HCT116 (cell line): ENCODE measurements at regions not wholly inside any gene's neighbourhood (a gene's known extent, or its start where the extent isn't known, plus 50 kb on each side); places are given as distances from the start of the nearest gene placed in this dataset.

ENCODE experiments used
- ATAC-seq: fragments of 200-7000 bp; cut with Tn5 transposase; 2 replicates; pipeline ENCODE4 v1.9.1; 2020; ENCODE audit warnings: mild to moderate bottlenecking, moderate library complexity
- BruUV-seq: library from RNA; stranded (reverse); fragments of 400-500 nt; replicated peaks from 2 replicates; lab custom pipeline; 2021; lab: Mats Ljungman, UMichigan
- CTCF ChIA-PET: fragments of 300-600 bp; sonication (Branson Sonifier 250); formaldehyde crosslinking; loops from one replicate; lab custom pipeline; 2021; ENCODE audit warnings: antibody characterized with exemption; lab: Charles Lee
- POLR2A ChIA-PET: fragments of 300-600, 350-600 bp; sonication (Branson Sonifier 250); formaldehyde crosslinking; loops from one replicate; lab custom pipeline; 2021; ENCODE audit warnings: antibody characterized with exemption; lab: Charles Lee
- RAD21 ChIA-PET, 2 experiments: fragments of 300-600 bp; sonication (Branson Sonifier 250); formaldehyde crosslinking; loops; one replicate each; lab custom pipeline; 2023; ENCODE audit warnings: low total read pairs in 2 of 2; ENCODE audit not compliant: uncharacterized antibody in 2 of 2, unreplicated experiment in 2 of 2, low non-redundant PET in 1 of 2; lab: Charles Lee
- DNase-seq: peaks from one replicate; pipeline ENCODE4 v3.0.0-alpha.2; 2010; ENCODE audit warnings: low read depth, low spot score
- H2AFZ ChIP-seq: fragments of 200-600 bp; shearing (Covaris generic), sonication (generic); 2 replicates; pipeline ENCODE4 v1.6.1; 2017; ENCODE audit warnings: low read depth, mixed run types, mixed read lengths, antibody characterized with exemption, low read length; ENCODE audit not compliant: poor library complexity, severe bottlenecking
- H3K27ac ChIP-seq: 2 replicates; pipeline ENCODE4 v1.5.1; 2012; ENCODE audit warnings: low read depth, low read length
- H3K27me3 ChIP-seq: fragments of 200-600 bp; sonication (generic); 2 replicates; pipeline ENCODE4 v1.6.1; 2016; ENCODE audit warnings: mixed run types, low read length, mixed read lengths; ENCODE audit not compliant: insufficient read depth
- H3K36me3 ChIP-seq, 2 experiments: fragments of 200-500 bp in 1 of 2; fragments of 200-600 bp in 1 of 2; sonication (Bioruptor generic) in 1 of 2; sonication (generic) in 1 of 2; 2 replicates each; pipeline versions ENCODE4 v1.5.1 to v1.6.1; 2014 to 2016; ENCODE audit warnings: low read length in 2 of 2, inconsistent platforms in 1 of 2, mixed read lengths in 1 of 2, mixed run types in 1 of 2; ENCODE audit not compliant: insufficient read depth in 2 of 2, control insufficient read depth in 1 of 2
- H3K4me1 ChIP-seq, 2 experiments: fragments of 200-600 bp in 1 of 2; sonication (generic) in 1 of 2; 2 replicates each; pipeline versions ENCODE4 v1.5.1 to v1.6.1; 2012 to 2017; ENCODE audit warnings: low read length in 2 of 2, inconsistent platforms in 1 of 2, mild to moderate bottlenecking in 1 of 2, mixed read lengths in 1 of 2, mixed run types in 1 of 2, moderate library complexity in 1 of 2; ENCODE audit not compliant: insufficient read depth in 2 of 2, control insufficient read depth in 1 of 2
- H3K4me2 ChIP-seq: fragments of 200-600 bp; sonication (generic); 2 replicates; pipeline ENCODE4 v1.6.1; 2017; ENCODE audit warnings: mixed run types, low read length, mixed read lengths
- H3K4me3 ChIP-seq, 2 experiments: fragments of 200-600 bp in 1 of 2; sonication (generic) in 1 of 2; replicated peaks in 1 of 2; 2 replicates each; pipeline ENCODE4 v1.5.1; 2011 to 2016; ENCODE audit warnings: low read length in 2 of 2, control low read depth in 1 of 2, low read depth in 1 of 2, mild to moderate bottlenecking in 1 of 2, mixed read lengths in 1 of 2, mixed run types in 1 of 2
- H3K79me2 ChIP-seq: fragments of 200-600 bp; sonication (generic); 2 replicates; pipeline ENCODE4 v1.6.1; 2017; ENCODE audit warnings: mild to moderate bottlenecking, mixed run types, low read length, moderate library complexity, mixed read lengths; ENCODE audit not compliant: insufficient read depth
- H3K9ac ChIP-seq: fragments of 200-600 bp; sonication (generic); 2 replicates; pipeline ENCODE4 v1.6.1; 2016; ENCODE audit warnings: low read length, mixed read lengths
- H3K9me2 ChIP-seq: fragments of 200-600 bp; sonication (generic), shearing (Covaris generic); 2 replicates; pipeline ENCODE4 v1.6.1; 2017; ENCODE audit warnings: mixed run types, mild to moderate bottlenecking, moderate library complexity; ENCODE audit not compliant: insufficient read depth
- H3K9me3 ChIP-seq, 2 experiments: fragments of 200-500 bp in 1 of 2; fragments of 200-600 bp in 1 of 2; sonication (Bioruptor generic) in 1 of 2; sonication (generic) in 1 of 2; 2 replicates each; pipeline ENCODE4 v1.6.1; 2014 to 2017; ENCODE audit warnings: low read length in 2 of 2, mixed read lengths in 2 of 2, inconsistent platforms in 1 of 2, low read depth in 1 of 2, mild to moderate bottlenecking in 1 of 2, mixed run types in 1 of 2, moderate library complexity in 1 of 2; ENCODE audit not compliant: control insufficient read depth in 1 of 2, insufficient read depth in 1 of 2
- H4K20me1 ChIP-seq: fragments of 200-600 bp; sonication (generic), shearing (Covaris generic); 2 replicates; pipeline ENCODE4 v1.6.1; 2017; ENCODE audit warnings: mixed run types, mild to moderate bottlenecking, moderate library complexity; ENCODE audit not compliant: insufficient read depth
- ATF3 ChIP-seq: IDR thresholded peaks from 2 replicates; pipeline ENCODE4 v1.6.1; 2012
- CTCF ChIP-seq, 3 experiments: fragments of 200-600 bp in 1 of 3; sonication (generic) in 1 of 3; IDR thresholded peaks in 2 of 3; conservative IDR thresholded peaks in 1 of 3; 2 replicates each; pipeline ENCODE4 v1.5.1; 2012 to 2017; ENCODE audit warnings: low read depth in 2 of 3, low read length in 2 of 3, antibody characterized with exemption in 1 of 3, borderline replicate concordance in 1 of 3, control low read depth in 1 of 3, mild to moderate bottlenecking in 1 of 3, mixed read lengths in 1 of 3, mixed run types in 1 of 3, moderate library complexity in 1 of 3; ENCODE audit not compliant: insufficient read depth in 1 of 3
- FOSL1 ChIP-seq: IDR thresholded peaks from 2 replicates; pipeline ENCODE4 v1.6.1; 2012; ENCODE audit warnings: low read depth
- RAD21 ChIP-seq: IDR thresholded peaks from 2 replicates; pipeline ENCODE4 v1.6.1; 2012; ENCODE audit warnings: low read depth, mild to moderate bottlenecking
- ZBTB33 ChIP-seq: IDR thresholded peaks from 2 replicates; pipeline ENCODE4 v1.6.1; 2011; ENCODE audit warnings: mild to moderate bottlenecking, low read length, moderate library complexity; ENCODE audit not compliant: insufficient replicate concordance; ENCODE audit errors: extremely low read depth
- ZFX ChIP-seq: fragments of 450-650 bp; IDR thresholded peaks from 2 replicates; pipeline ENCODE4 v1.6.1; 2017
- intact Hi-C: fragments of 100-400 bp; cut with micrococcal nuclease; formaldehyde crosslinking; loops from 2 replicates; pipeline ENCODE4 v1.10.0; 2022

GRCh38 chr10:130351466-130352290, 215.5 kb downstream of the GLRX3 start:
- Histone ChIP-seq H3K27ac (no peak overlapping the region), H3K4me3 (no peak overlapping the region)
- TF ChIP-seq FOSL1: no peak
- TF ChIP-seq, all 23 proteins: peak for 0
- no peak overlapping the region for H3K4me2 ChIP-seq
- H3K27me3 ChIP-seq: no peaks in the 10 kb centered on the region
- no peak overlapping the region for H2AFZ ChIP-seq
- RAD21 ChIA-PET: no interaction called here
- no peaks in the 10 kb centered on the region for H3K36me3 ChIP-seq
- no peaks in the 10 kb centered on the region for H3K9me3 ChIP-seq
- CTCF ChIA-PET: no interaction called here
- intact Hi-C loops: no loop called here
- DNase-seq (no peak), ATAC-seq (no peak)
- POLR2A ChIA-PET: no interaction called here
- no peaks in the 10 kb centered on the region for H4K20me1 ChIP-seq
- no TSS peak for BruUV-seq
- no peaks in the 10 kb centered on the region for H3K9me2 ChIP-seq
- no peaks in the 10 kb centered on the region for H3K4me1 ChIP-seq
- no peak overlapping the region for H3K9ac ChIP-seq
- H3K79me2 ChIP-seq: no peaks in the 10 kb centered on the region

GRCh38 chr10:130352291-130352645, 216.1 kb downstream of the GLRX3 start:
- ATAC-seq (no peak), DNase-seq (no peak)
- no peaks in the 10 kb centered on the region for H3K4me1 ChIP-seq
- no peaks in the 10 kb centered on the region for H3K36me3 ChIP-seq
- no peaks in the 10 kb centered on the region for H3K9me3 ChIP-seq
- intact Hi-C loops: no loop called here
- no peak overlapping the region for H3K4me3 ChIP-seq
- ChIA-PET CTCF (no interaction called here), RAD21 (no interaction called here), POLR2A (no interaction called here)
- H3K9me2 ChIP-seq: no peaks in the 10 kb centered on the region
- no TSS peak for BruUV-seq
- H3K27me3 ChIP-seq: no peaks in the 10 kb centered on the region
- H4K20me1 ChIP-seq: no peaks in the 10 kb centered on the region
- no peaks in the 10 kb centered on the region for H3K79me2 ChIP-seq
- H3K9ac ChIP-seq: no peak overlapping the region
- no peak overlapping the region for H3K4me2 ChIP-seq
- H3K27ac ChIP-seq: no peak overlapping the region
- H2AFZ ChIP-seq: no peak overlapping the region
- TF ChIP-seq ZBTB33: no peak
- TF ChIP-seq ATF3: no peak
- TF ChIP-seq CTCF (IDR thresholded peaks at IDR 0.05 in 2 of 3, conservative IDR thresholded peaks at IDR 0.05 in 1 of 3; ENCODE audit: borderline replicate concordance in 1 of 3, insufficient read depth in 1 of 3, low read depth in 2 of 3, low read length in 2 of 3): 0 out of 6 replicates have a peak, but pooled peaks of 1 of the 3 experiments have one; percentile 2
- no peak for TF ChIP-seq ZFX
- TF ChIP-seq RAD21: no peak
